ENCODE measurements at regions not wholly inside any gene's neighbourhood (a gene's known extent, or its start where the extent isn't known, plus 50 kb on each side); places are given as distances from the start of the nearest gene placed in this dataset.

DNA sequence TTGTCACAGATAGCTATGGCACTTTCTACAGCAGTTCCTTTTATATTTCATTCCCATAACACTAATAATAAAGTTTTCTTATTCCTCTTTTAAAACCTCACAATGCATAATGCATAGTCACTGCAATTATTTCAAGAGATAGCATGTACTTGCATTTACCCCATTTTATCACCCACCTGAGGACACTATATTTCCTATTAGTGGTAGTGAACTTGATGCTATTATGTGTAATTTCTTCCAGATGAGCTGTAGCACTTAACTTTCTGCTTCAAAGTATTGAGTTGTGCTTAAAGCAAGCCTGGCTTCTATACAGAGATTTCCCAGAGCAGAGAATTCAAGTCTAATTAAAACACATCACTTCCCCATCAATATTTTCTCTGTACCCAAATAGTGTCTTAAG lies 461.1 kb downstream of the HTR7 start:
- intact Hi-C loops (cut with DNase I; ENCODE audit: low total_unique reads), result no loop called here
- DNase-seq, result no peak
- TF ChIP-seq, protein P1, sequence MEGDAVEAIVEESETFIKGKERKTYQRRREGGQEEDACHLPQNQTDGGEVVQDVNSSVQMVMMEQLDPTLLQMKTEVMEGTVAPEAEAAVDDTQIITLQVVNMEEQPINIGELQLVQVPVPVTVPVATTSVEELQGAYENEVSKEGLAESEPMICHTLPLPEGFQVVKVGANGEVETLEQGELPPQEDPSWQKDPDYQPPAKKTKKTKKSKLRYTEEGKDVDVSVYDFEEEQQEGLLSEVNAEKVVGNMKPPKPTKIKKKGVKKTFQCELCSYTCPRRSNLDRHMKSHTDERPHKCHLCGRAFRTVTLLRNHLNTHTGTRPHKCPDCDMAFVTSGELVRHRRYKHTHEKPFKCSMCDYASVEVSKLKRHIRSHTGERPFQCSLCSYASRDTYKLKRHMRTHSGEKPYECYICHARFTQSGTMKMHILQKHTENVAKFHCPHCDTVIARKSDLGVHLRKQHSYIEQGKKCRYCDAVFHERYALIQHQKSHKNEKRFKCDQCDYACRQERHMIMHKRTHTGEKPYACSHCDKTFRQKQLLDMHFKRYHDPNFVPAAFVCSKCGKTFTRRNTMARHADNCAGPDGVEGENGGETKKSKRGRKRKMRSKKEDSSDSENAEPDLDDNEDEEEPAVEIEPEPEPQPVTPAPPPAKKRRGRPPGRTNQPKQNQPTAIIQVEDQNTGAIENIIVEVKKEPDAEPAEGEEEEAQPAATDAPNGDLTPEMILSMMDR (IDR thresholded peaks at IDR 0.05), result no peak
- TF ChIP-seq POLR2A (IDR thresholded peaks at IDR 0.05), result no peak
- no peaks in the 10 kb centered on the region for H3K27me3 ChIP-seq
- no peaks in the 10 kb centered on the region for H3K4me1 ChIP-seq
- H3K4me3 ChIP-seq, result no peak overlapping the region
- no peak overlapping the region for H3K27ac ChIP-seq
- H3K36me3 ChIP-seq, result no peaks in the 10 kb centered on the region
- H3K9me3 ChIP-seq, result no peaks in the 10 kb centered on the region

DNA sequence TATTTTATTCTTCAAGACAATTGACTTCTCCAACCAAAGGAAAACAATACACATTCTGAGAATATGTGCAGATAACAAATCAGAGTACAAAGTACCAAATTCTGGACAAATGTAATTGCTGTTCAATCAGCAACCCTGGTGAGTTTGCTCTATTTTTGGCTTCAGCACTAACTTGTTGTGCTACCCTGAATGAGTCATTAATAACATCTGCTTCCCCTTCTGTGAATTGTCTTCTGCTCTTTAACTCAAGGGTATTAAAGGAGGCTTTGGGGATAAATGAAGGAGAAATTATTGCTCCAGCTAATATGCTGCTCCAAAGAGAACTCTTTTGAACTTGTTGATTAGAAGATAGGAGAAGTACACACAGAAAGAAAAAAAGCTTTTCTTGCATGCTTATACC lies 459.3 kb downstream of the HTR7 start:
- Histone ChIP-seq H3K4me1 (no peaks in the 10 kb centered on the region), H3K27me3 (no peaks in the 10 kb centered on the region), H3K27ac (no peak overlapping the region), H3K9me3 (no peaks in the 10 kb centered on the region), H3K4me3 (no peak overlapping the region), H3K36me3 (no peaks in the 10 kb centered on the region)
- TF ChIP-seq POLR2A (IDR thresholded peaks at IDR 0.05), result no peak
- TF ChIP-seq, protein P1 (IDR thresholded peaks at IDR 0.05), result no peak
- intact Hi-C loops (cut with DNase I; ENCODE audit: low total_unique reads), result no loop called here
- DNase-seq, result no peak

- no peaks in the 10 kb centered on the region for H3K27me3 ChIP-seq
- no peak overlapping the region for H3K4me3 ChIP-seq
- TF ChIP-seq POLR2A (IDR thresholded peaks at IDR 0.05), result no peak
- TF ChIP-seq, protein P1 (IDR thresholded peaks at IDR 0.05), result no peak
- H3K36me3 ChIP-seq, result no peaks in the 10 kb centered on the region
- H3K27ac ChIP-seq, result no peak overlapping the region
- intact Hi-C loops (cut with DNase I; ENCODE audit: low total_unique reads), result no loop called here
- H3K9me3 ChIP-seq, result no peaks in the 10 kb centered on the region
- no peak for DNase-seq
- no peaks in the 10 kb centered on the region for H3K4me1 ChIP-seq
Measured at GRCh38 chr10:90399782-90400181, 458.1 kb downstream of the HTR7 start.

DNA sequence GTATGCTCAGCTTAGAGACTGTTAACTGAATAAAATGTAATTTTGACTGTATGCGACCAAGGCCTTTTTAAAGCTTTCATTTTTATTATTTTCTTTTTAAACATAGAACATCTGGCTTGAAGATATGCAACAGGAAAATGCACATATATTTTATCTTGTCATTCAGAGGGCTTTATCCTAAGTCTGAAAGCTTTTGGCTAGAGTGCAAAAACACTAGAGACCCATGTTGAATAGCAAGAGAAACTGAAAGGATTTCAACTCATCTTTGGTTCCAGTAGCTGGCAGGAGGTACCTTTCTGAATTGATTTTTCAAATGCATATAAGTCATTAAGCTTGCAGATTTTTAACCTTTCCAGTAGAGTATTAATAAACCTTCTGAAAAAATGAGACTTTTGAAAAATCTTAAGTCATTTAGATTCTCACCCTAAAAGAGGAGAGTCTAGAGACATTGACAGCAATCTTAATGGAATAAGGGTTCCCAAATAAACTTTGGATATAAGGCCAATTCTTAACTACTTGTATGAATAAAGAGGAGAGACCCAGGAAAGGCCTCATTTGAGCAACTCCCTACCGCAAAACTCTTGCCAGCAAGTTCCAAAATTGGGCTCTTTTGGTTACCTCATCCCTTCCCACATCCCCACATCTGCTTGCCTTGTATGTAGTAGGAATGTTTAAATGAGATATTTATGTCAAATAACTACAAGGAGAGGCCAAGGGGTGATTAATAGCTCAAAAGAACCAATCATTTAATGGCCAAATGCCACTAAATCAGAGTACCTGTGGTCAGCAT lies 454.4 kb downstream of the HTR7 start:
- no peak overlapping the region for H3K27ac ChIP-seq

GRCh38 chr10:90407131-90407530 lies 450.7 kb downstream of the HTR7 start:
- intact Hi-C loops (cut with DNase I; ENCODE audit: low total_unique reads), result no loop called here
- Histone ChIP-seq H3K9me3 (no peaks in the 10 kb centered on the region), H3K4me1 (no peaks in the 10 kb centered on the region), H3K27ac (no peak overlapping the region), H3K27me3 (no peaks in the 10 kb centered on the region), H3K36me3 (no peaks in the 10 kb centered on the region), H3K4me3 (no peak overlapping the region)
- no peak for DNase-seq
- TF ChIP-seq, protein P1 (IDR thresholded peaks at IDR 0.05), result no peak
- TF ChIP-seq POLR2A (IDR thresholded peaks at IDR 0.05), result no peak

More for the DNA sequence above, 454.4 kb downstream of the HTR7 start:
- intact Hi-C loops (cut with DNase I; ENCODE audit: low total_unique reads), result no loop called here
- Histone ChIP-seq H3K9me3 (no peaks in the 10 kb centered on the region), H3K36me3 (no peaks in the 10 kb centered on the region), H3K4me1 (no peaks in the 10 kb centered on the region), H3K27me3 (no peaks in the 10 kb centered on the region), H3K4me3 (no peak overlapping the region)
- TF ChIP-seq, protein P1 (IDR thresholded peaks at IDR 0.05), result no peak
- no peak for TF ChIP-seq POLR2A (IDR thresholded peaks at IDR 0.05)
- no peak for DNase-seq
